NAMALWA (cell line): ENCODE measurements at regions not wholly inside any gene's neighbourhood (a gene's known extent, or its start where the extent isn't known, plus 50 kb on each side); places are given as distances from the start of the nearest gene placed in this dataset.
"Not testable (repeated sequence)": the region's sequence is repeated elsewhere in the genome, so short reads cannot be mapped to it uniquely, and the experiment has no call there.

ENCODE experiments used
- DNase-seq: peaks from one replicate; pipeline ENCODE4 v3.0.0-alpha.2; 2015; ENCODE audit warnings: low spot score

- no peak for DNase-seq
Measured at GRCh38 chr9:28120184-28120583, 546.9 kb upstream of the C9orf72 start.

GRCh38 chr9:28120626-28121025, 547.3 kb upstream of the C9orf72 start:
- no peak for DNase-seq

GRCh38 chr9:28121366-28121765, 548.1 kb upstream of the C9orf72 start:
- DNase-seq: no peak

DNA sequence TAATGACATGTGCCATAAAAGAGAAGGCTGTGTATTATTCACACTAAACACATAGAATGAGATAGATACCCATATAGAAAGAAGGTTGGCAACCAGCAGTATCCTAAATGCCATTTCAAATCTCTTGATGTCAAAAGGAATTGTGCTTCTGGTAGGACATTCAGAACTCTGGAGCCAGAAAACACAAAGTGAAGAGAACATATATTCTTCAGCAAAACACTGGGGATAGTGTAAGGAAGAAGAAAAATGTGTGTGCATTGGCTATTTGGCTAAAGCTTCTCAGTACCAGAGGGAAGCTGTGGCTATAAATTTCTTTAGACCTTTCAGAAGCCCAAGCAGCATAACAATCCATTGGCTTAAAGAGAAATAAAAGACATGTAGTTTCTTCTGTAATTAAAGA, 551.6 kb upstream of the C9orf72 start:
- no peak for DNase-seq

- DNase-seq: no peak
Measured at GRCh38 chr9:28127101-28127500, 553.8 kb upstream of the C9orf72 start.

GRCh38 chr9:28134446-28134976, 561.2 kb upstream of the C9orf72 start:
- DNase-seq: no peak

DNA sequence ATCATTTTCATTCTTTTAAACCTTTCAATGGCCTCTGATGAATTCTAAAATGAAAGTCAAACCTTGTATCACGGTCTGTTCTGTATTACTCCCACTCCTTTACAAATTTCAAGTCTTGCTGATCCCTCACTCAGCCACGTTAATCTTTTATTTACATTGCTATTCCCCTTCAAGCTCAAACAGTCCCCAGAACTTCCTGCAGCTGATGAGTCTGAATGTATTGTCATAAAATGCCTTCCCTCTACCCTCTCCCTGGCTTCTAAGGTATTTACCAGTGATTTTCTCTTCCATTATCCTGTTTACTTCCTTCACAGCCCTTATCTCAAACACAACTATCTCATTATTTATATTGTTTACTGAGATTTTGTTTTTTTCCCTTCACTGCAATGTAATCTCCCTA, 562.3 kb upstream of the C9orf72 start:
- no peak for DNase-seq

- no peak for DNase-seq
Measured at GRCh38 chr9:28136113-28136512, 562.8 kb upstream of the C9orf72 start.

- not testable (repeated sequence) for DNase-seq
Measured at GRCh38 chr9:28147430-28147829, 574.1 kb upstream of the C9orf72 start.

- DNase-seq: not testable (repeated sequence)
Measured at GRCh38 chr9:28147923-28148597, 574.8 kb upstream of the C9orf72 start.

DNA sequence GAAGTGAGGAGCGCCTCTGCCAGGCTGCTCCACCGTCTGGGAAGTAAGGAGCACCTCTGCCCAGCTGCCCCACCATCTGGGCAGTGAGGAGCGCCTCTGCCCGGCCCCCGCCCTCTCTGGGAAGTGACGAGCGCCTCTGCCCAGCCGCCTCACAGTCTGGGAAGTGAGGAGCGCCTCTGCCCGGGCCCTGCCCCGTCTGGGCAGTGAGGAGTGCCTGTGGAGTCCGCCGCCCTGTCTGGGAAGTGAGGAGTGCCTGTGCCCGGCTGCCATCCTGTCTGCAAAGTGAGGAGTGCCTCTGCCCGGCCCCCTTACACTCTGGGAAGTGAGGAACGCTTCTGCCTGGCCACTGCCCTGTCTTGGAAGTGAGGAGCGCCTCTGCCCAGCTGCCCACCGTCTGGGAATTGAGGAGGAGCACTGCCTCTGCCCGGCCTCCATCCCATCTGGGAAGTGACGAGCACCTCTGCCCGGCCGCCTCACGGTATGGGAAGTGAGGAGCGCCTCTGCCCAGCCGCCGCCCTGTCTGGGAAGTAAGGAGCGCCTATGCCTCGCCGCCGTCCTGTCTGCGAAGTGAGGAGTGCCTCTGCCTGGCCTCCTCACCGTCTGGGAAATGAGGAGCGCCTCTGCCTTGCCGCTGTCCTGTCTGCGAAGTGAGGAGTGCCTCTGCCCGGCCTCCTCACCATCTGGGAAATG, 576.2 kb upstream of the C9orf72 start:
- not testable (repeated sequence) for DNase-seq

DNA sequence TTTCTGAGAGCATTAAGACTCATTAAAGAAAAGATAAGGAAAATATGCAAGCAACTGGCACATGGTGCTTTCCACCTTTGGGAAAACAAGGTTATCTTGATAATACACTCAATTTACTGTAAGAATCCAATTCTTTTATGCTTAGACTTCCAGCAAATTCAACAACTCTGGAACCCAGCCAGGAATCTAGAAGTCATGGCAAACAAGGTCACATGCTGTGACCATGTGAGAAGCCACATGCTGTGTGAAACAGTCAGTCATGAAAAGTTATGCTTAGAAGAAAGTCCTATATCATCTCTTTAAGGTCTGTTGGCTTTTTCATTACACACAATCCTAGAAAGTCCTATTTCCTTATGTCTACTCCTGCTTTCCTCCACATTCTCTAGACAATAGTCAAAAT, 581.8 kb upstream of the C9orf72 start:
- no peak for DNase-seq

DNA sequence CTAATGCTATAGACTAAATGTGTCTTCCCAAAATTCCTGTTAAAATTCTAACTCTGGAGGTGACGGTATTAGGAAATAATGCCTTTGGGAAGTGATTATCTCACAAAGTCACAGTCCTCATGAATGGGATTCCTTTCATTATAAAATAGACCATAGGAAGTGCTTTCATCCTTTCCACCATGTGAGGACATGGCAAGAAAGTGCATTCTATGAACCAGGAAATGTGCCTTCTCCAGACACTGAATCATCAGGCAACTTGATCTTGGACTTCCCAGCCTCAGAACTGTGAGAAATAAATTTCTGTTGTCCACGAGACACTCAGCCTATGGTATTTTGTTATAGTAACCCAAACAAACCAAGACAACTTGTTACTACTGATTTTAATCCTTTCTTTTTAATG, 582.4 kb upstream of the C9orf72 start:
- DNase-seq: no peak

DNA sequence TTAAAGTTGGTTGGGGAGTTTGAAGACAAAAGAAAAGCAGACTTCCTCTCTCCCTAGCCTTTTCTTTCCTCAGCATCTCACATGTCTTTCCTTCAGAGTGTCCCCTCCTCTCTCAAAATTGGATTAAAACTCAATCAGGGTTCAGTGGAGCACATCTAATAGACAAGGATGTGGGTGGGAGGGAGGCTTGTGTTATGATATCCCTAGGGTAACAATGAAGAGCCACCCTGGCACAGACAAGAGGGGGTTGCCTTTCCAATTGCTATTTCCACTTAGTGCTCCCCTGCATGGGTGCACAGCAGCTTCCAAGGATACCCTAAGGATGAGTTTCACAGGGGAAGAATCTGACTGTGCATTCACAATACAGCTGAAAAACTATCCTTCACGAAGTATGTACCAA, 585.2 kb upstream of the C9orf72 start:
- DNase-seq: no peak

- no peak for DNase-seq
Measured at GRCh38 chr9:28163619-28164018, 590.3 kb upstream of the C9orf72 start.

DNA sequence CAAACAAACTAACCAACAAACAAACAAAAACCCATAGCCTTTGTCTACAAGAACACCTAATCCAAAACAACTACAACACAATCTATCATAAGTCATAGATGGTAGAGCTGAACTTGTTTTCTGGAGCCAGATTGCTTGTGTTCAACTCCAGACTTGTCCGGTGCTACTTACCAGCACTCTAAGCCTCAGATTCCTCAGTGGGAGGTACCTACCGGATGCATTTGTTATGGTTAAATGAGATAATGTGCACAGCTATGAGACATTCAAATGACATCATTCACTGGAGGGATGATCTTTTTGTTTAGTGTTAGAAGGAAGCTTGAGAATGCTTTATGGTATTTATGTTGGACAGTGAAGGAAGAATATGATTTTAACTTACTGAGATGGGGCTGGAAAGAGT, 592.9 kb upstream of the C9orf72 start:
- DNase-seq: no peak

- no peak for DNase-seq
Measured at GRCh38 chr9:28177142-28177541, 603.9 kb upstream of the C9orf72 start.

DNA sequence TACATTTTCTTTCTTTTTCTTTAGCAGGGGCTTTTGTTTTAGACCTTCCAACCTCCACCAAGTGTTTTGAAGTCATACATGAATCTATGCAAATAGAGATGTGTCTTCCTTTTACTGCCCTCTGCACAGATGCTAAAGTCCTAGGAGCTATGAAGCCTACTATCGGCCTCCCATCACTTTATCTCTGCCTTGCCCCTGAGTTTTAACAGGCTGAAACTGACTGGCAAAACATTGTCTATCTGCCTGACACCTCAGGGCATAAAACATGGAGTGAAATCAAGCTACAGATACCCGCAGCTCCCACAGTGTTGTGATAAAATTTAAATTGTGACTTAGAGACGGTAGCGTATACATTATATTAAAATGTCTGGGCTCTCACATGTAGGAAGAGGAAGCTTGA, 604.6 kb upstream of the C9orf72 start:
- no peak for DNase-seq

DNA sequence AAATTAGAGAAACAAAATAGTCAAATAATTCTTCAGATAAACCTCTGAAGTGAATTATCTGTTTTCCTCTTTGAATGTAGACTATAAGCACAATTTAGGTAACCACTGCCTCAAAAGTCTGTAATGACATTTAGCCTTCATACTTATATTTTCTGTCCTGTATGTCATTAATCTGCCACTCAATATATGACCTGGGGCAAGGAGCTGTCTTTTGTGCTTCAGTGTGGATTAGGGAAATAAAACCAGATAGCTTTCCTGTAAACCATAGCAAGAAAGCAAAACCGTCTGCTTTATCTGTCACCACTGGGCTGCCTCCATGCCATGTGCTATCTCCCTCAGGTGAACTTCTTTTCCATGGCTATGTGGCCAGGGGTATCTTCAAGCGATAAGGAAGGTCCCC, 606.6 kb upstream of the C9orf72 start:
- no peak for DNase-seq

DNA sequence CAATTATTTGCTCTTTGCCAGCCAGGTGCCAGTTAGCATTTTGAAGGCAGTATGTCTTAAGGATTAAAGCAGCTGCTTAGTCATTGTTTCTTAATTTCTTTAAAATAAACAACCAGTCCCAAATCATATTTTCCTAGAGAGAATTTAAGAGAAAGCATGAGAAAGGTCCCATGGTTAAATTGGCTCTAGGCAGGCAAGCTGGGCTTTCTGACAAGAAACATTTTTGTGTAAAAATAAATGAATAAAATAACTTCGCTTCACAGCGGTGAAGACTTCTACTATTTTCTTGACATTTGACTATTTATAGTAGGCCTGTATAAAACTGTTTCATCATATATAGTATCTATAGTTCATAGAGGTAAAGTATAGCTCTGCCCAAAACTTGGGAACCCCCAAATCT, 617.7 kb upstream of the C9orf72 start:
- DNase-seq: no peak

- DNase-seq: no peak
Measured at GRCh38 chr9:28197653-28198052, 624.4 kb upstream of the C9orf72 start.

GRCh38 chr9:28203036-28203435, 629.8 kb upstream of the C9orf72 start:
- no peak for DNase-seq

- DNase-seq: no peak
Measured at GRCh38 chr9:28206280-28206679, 633.0 kb upstream of the C9orf72 start.

DNA sequence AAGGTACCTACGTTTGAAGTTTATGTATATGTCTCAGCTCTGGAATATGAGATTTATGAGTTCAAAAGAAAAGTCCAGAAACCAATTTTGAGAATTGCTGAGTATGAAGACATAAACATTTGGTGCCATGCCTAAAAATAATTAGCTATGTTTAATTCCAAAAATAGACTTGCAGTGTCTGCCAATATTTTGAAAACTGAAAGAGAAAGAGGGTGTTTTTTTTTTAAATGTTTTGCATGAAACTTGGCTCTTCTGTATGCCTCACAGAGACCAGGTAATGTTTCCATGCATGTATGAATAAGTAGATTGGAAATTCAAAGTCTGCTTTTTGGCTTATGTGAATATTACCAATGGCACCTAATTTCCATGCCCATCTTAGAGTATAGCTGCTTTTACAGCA, 634.4 kb upstream of the C9orf72 start:
- DNase-seq: no peak
